ENCODE measurements at regions not wholly inside any gene's neighbourhood (a gene's known extent, or its start where the extent isn't known, plus 50 kb on each side); places are given as distances from the start of the nearest gene placed in this dataset.
"Not testable (repeated sequence)": the region's sequence is repeated elsewhere in the genome, so short reads cannot be mapped to it uniquely, and the experiment has no call there.

DNA sequence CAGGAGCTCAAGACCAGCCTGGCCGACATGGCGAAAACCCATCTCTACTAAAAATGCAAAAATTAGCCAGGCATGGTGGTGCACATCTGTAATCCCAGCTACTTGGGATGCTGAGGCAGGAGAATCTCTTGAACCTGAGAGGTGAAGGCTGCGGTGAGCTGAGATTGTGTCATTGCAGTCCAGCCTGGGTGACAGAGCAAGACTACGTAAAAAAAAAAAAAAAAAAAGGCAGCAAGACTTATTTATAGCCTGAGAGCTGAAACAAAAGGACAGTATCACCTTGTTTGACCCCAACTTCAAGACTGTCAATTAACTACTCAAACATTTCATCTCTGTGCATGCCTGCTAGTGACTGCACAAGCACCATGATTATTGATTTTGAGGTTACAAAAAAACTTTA is 478.9 kb upstream of the GBE1 start:
- DNase-seq: no peak

DNA sequence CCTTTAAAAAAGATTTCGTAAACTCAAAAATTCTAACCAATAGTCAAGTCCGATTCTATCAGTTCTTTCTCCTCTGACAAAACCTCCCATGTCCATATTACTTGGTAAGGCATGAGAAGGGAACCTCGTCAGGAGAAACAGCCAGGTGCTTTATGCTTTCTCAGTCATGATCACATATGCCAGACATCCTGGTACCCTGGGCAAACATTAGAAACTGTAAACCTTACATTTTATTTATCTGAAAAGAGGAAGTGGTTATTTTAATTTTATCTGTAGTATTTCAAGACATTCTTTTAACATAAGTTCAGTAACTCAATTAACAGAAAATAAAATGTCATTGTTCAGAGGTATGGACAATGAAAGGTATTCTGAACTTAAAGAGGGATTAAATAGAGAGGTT is 474.8 kb upstream of the GBE1 start:
- DNase-seq: no peak

DNA sequence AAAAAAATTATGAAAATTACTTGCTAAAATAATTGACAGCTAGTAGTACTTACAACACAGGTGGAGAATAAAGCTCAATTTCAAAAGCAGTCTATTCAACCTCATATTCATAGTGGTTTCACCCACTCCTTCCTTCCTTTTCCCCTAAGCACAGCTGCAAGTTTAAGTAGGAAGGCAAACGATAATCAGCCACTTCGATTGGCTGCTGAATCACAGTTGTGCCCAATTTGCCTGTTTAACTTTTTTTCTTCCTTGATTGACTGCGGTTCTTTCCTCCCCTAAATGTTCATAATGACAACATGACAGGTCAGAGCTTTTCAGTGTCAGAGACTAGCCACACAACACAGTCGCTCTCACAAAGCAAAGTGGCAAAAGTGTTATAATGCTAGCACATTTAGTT is 468.0 kb upstream of the GBE1 start:
- no peak for DNase-seq

DNA sequence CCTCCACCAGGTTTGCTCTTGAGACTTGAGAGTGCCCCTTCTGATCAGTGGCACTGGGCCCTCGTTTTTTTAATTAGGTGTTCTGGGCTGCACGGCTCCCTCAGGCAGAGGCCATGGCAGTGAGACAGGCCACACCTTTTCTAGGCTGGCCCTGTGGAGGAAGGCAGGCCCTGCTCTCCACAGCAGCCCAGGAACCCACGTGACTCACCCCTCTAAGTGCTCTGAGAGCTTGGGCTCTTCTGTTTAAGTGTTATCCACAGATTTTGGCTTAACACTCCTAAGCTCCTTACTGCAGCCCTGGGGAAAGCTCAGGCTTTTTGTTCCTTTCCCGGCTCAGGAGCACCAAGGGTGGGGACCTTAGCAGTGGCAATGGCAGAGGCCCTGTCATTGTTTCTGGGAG is 463.2 kb upstream of the GBE1 start:
- DNase-seq: no peak

DNA sequence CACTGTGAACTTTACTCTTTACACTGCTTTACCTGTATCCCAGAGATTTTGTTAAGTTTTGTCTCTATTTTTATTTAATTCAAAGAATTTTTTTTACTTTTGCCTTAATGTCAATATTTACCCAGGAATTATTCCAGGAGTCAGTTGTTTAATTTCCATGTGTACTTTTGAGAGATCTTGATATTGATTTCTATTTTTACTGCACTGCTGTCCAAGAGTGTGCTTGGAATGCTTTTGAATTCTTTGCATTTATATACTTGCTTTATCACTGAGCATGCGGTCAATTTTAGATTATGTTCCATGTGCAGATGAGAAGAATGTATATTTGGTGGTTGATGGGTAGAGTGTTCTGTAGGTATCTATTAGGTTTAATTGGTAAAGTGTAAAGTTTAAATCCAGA is 461.0 kb upstream of the GBE1 start:
- no peak for DNase-seq

DNA sequence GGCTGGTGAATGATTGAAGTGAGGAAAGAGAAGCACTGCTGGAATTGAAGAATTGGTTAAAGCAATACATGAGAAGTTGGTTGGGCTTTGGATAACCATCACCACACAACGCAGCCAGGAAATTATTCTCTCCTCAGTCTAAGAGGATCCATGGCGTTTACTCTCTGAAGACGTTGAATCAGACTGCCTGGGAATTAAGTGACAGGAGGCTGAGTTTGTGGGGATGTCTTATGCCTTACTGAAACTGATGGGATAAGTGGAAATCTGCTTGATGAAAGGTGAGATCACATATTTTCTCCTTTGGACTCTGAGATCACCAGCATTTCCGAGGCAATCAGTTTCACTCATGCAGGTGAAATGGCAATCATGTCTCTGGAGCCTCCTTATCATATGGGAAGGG is 456.1 kb upstream of the GBE1 start:
- no peak for DNase-seq

DNA sequence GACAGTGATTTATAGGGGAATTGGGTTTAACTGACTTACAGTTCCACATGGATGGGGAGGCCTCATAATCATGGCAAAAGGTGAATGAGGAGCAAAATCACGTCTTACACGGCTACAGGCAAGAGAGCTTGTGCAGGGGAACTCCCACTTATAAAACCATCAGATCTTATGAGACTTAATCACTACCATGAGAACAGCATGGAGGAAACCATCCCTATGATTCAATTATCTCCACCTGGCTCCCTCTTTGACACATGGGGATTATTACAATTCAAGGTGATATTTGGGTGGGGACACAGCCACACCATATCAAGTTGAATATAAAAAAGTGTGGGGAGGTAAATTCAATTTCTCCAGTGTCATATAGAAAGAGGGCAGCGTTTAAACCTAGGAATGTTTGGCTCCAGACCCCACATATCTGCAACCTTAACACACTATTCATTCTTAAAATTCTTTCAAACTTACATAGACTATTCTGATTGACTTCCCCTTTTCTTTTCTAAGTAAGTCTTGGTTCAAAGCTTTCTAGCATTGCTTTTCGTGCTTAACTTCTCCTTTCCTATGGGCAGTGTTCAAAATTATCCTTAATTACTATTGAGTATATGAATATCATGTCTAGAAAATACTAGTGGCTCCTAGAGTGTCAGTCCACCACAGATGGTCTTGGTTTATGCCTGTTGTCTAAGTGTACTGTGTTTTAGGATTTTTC is 446.7 kb upstream of the GBE1 start:
- DNase-seq: no peak

DNA sequence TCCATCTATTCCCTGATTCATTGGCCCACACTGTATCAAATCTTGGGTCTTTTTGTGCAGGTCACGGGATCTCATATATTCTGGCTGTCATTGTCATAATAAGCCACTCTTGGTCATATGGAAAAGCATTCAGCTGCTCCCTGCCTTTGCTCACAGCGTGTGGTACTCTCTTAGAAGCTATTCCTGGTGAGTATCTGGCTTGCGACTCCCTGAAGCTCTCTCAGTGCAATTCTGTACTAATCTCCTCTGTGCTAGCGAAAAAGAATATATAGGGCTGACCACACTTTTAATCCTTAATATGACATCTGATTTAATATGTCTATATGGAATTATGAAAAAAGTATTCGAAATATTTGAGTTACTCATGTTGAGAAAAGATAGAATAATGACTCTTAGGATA is 440.8 kb upstream of the GBE1 start:
- DNase-seq: no peak

DNA sequence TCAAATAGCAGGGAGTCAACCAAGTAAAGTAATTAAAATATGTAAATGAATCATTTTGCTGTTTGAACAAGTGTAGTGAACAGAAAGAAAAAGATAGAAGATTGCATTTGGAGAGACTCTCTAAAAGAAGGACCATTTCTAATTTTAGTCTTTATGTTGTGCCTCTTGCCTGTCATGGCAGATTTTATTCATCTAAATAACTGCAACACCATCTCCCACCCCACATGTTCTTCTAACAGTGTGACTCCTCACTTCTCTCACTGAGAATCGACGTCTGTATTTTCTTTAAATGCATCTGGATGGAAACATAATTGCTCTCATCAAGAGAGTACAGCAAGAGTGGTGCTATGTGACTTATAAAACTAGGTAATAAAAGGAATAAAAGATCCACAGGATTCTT is 439.9 kb upstream of the GBE1 start:
- no peak for DNase-seq

DNA sequence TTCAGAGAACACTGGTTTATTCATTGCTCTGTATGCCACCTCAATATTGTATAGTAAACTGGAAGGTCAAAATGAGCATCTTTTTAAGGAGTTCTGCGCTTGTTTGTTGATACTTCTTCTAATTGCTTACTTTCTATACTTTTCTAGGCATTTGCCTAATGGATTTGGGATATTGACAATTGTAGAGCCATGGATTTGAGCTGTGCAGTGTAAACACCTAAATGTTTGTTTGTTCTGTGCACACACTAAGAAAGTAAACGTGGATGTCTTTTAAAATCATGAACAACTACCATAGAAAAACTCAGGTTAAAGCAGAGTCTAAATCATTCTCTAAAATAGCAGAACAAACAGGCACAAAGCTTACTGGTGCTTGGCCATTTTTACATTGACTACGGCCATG is 436.6 kb upstream of the GBE1 start:
- no peak for DNase-seq

DNA sequence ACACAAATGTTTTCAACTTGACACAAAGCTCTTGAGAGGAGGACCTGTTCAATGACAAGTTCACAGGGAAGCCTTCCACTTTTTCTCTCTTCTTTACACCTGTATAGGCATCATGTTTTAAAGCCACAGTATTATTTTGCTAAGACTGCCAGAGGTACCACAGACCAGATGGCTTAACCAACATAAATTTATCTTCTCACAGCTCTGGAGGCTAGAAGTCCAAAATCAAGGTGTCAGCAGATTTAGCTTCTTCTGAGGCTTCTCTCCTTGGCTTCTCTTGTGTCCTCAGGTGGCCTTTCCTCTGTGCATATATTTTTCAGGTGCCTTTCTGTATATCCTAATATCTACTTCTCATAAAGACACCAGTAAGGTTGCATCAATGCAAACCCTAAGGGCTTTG is 435.2 kb upstream of the GBE1 start:
- no peak for DNase-seq

DNA sequence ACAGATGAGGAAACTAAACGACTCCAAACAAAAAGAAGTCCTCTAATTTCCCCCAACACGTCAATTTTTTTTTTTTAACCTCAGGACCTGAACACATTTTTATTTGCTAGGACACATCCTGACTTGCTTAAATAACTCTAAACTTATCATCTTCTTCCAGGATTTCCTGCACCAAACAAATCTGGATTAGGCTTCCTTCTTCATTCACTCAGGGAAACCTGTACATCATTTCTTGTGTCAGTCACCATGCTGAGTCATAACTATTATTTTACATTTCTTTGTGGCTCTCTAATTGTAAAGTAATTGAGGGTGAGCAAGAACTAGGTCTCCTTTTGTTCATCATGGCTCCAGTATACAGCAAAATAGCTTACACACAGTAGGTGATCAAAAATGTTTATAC is 433.4 kb upstream of the GBE1 start:
- DNase-seq: no peak

DNA sequence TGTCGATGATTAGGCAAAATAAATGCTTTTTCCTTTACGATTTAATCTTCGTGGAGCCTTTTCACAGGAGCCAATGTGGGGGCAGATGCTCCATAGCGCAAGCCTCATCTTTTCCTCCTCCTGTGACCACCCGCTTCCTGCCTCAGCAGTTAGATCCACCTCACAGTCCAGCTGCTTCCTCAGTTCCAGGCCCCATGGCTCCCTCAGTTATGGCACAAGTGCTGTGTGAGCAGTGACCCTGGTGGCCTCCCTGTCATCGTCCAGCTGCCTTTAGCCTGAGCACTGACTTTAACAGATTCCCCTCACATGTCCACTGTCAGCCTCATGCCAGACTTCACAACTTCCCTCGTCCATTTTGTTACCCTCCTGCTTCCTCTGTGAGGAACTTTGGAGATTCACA is 424.6 kb upstream of the GBE1 start:
- DNase-seq: no peak

DNA sequence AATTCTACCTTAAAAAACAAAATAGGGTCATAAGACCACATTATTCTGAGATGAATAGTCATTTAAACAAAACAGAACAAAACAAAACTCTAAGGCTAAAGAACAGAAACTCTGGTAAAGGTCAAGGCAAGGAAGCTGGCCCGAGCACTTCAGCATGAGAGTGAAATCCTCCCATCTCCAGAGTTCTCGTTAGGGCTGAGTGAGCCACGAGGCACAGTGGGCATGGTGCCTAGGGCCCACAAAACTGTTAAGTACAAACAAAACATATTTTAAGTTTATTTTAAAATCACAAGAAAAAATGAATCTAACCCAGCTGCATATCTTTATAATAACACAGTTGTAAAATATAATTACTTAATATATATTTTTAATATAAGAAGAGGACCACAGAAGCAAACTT is 417.8 kb upstream of the GBE1 start:
- no peak for DNase-seq

DNA sequence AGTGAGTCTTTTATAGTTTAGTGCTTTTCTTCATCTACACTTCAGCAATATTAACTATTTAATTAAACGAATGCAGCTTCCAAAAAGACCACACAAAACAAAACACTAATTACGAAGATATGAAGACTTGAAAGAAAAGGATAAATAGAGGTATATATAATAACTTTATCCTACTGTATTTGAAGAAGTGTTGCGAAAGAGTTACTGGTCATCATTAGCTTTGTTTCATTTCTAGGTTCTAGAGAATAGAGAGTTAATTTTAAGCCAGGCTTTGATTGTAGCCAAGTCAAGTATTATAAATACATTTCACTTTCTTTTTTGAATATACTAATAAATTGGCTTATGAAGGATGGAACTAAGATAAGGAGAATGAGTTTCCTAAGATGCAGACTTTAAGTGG is 416.8 kb upstream of the GBE1 start:
- DNase-seq: no peak

DNA sequence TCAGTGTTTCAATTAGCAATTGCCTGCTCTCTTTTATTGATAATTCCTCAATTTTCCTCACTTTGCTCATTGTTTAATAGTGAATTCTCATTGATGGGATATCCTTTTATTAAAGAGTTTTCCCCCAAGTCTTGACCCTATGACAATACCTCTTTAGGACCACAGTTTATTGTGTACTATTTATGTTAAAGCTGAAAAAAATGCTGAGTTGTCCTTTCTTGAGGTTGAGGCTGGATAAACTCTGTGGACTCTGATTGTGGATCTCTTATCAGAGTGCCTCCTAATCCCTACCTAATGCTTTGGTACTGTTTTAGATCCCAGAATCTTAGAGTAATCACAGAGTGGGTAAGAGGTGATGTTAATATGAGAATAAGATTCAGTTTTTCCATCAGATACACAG is 416.3 kb upstream of the GBE1 start:
- no peak for DNase-seq

DNA sequence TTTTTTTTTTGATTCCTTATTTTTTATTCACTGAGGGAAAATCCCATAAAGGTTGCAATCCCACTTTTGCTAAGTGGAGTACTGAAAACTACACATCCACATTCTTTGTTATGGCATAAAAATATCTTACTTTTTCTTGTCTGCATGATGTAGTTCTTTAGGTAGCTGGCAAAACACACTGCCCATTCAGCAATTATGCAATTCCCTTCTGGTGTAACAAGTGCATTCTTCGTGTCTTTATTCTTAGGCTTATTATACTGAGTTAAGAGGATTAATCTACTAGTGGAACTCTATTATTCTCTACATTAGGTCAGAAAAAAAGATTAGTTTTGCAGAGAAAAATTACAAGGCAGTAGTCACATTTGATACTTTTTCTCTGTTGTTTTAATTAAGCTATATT is 403.8 kb upstream of the GBE1 start:
- no peak for DNase-seq

DNA sequence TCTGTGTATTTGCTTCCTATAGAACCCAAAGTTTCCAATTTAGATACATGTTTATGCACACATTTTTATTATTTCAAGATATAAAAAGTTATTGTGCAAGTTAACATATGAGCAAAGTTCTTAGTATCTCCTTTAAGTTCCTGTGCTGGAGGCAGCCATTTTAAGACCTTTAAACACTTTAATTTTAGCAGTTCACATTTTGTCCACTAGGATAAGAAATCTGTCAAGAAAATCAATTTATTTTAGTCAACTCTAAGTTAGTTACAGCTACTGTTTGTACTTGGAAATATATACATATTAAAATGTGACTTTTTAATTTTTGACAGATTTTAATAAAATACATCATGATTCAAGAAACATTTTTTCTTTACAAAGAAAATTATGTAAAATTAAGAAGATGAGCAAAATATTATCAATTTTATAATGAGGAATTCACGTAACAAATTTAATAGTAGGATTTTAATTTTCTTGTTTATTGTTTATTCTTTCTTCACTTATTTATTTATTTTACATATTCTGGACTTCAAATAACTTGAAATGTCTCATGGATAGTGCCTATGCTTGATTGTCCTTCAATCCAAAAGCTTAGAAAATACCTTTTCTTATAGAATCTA is 402.6 kb upstream of the GBE1 start:
- DNase-seq: no peak

DNA sequence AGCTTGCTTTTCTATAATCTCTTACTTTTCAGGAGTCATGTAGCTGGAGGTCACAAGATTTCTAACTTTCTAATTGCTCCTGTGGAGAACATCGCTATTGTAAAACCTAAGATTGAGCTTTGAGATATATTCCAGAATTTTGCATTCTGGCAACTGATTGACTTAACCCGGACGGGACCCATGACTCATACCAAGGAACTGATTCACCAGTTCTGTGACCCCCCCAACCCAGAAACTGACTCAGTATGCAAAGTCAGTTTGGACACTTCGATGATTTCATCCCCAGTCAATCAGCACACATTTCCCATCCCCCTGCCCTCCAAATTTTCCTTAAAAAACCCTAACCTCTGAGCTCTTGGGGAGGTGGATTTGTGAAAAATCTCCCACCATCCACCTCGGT is 396.5 kb upstream of the GBE1 start:
- no peak for DNase-seq

DNA sequence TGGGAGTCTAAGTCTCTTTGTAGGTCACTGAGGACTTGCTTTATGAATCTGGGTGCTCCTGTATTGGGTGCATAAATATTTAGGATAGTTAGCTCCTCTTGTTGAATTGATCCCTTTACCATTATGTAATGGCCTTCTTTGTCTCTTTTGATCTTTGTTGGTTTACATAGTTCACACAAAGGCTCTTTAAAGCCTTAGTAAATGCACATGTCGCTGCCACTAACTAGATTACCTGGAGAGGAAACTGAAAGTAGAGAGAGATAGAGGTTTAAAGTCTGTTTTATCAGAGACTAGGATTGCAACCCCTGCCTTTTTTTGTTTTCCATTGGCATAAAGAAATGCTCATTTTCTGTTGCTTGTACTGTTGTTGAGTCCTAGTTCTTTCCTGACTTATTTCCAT is 392.4 kb upstream of the GBE1 start:
- DNase-seq: not testable (repeated sequence)

DNA sequence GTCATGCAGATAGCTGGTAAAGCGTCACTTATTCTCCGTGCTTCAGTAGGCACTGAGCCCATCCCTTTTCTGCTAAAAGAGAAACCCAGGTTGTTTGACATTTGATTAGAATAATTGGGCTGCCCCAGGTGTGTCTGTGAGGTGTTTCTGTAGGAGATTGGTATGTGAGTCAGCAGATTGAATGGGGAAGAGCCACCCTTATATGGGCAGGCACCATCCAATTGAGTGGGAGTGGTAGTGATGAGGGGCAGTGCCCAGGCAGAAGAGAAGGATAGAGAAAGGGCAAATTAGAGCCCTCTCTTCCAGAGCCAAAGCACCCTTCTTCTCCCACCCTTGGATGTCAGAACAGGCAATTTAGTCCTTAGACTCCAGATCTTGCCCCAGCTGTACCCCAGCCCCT is 384.3 kb upstream of the GBE1 start:
- no peak for DNase-seq

DNA sequence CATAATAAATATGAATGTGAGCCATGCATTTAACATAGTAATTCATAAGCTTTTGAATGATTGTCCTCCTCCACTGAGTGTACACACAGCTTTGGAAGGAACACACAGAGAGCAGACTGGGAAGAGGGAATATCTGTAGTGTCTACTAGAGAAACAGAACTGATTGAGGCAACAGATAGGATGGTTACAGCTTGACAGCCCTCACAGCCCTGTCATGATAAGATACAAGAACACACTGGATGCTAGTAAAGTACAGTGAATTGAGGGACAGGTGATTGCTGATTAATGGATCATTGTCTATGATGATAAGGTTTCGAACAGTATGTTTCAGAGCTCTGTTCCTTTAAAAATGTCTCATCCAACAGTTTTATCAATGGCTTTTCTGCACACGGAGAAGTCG is 383.4 kb upstream of the GBE1 start:
- DNase-seq: no peak

DNA sequence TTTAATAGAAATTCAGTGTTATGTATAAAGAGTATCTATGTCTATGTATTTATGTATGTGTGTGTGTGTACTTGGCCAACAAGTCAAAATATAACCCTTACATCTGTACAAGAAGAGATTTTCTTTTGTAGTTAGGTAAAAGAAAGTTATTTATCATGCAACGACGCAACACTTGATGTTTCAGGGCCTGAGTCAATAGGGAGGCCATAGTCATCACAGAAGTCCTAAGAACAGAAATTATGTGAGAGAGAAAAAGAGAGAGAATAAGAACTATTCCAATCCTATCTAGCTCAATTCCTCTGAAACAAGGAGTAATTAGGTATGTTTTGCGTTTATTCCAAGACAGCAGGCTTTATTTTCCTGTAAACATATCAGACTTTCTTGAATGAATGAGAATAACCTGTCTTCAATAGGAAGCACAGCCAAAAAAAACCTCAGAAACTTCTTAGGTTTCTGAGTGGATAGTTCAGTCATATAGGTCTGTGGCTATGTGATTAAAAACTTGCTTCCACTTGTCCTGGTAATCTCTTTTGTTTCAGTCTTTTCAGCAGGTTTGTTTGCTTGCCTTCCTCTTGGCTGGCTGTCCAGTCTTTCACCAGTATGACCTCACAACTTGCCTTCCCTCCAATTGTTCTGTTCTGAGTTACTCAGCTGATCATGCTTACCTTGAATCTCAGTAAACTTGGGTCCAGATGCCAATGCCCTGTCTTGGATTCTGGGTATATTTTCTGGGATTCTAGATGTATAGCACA is 382.4 kb upstream of the GBE1 start:
- no peak for DNase-seq

DNA sequence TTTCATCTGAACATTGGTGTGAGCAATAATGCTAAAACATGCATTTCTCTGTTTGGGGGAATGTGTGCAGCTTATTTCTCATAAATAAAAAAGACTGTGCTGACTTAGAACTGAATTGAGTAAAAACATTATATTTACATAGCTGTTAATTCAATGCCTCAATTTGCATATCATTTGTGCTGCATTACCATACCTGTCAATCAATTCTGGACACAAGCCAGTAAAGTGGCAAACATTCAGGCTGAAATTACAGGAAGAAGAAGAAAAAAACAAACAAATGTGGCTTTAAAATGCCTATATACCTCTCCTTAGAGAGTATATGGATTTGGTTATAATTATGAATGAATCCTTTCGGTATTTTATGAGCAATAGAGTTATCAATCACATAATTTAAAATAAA is 380.1 kb upstream of the GBE1 start:
- DNase-seq: no peak

DNA sequence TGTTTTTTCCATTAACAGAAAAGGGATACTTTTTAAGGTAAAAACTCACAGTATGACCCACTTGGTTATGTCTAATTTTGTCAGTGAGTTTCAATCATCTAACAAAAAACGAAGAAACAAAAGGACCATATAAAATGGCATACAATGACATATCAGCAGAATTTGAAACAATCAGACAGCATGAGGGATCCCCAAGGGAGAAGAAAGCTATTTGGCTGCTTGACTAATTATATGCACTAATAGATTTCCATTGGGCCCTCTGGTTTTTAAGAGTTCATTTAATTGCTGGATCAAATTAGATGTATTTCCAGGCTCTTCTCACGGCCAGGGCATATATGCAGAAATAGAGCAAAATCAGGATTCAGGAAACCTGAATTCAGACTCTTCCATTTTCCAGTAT is 376.4 kb upstream of the GBE1 start:
- no peak for DNase-seq
